MV-4-11 (cell line): ENCODE measurements at regions not wholly inside any gene's neighbourhood (a gene's known extent, or its start where the extent isn't known, plus 50 kb on each side); places are given as distances from the start of the nearest gene placed in this dataset.

Experiments
- DNase-seq: peaks from one replicate; lab custom pipeline; 2025; lab: John Stamatoyannopoulos, UW

DNA sequence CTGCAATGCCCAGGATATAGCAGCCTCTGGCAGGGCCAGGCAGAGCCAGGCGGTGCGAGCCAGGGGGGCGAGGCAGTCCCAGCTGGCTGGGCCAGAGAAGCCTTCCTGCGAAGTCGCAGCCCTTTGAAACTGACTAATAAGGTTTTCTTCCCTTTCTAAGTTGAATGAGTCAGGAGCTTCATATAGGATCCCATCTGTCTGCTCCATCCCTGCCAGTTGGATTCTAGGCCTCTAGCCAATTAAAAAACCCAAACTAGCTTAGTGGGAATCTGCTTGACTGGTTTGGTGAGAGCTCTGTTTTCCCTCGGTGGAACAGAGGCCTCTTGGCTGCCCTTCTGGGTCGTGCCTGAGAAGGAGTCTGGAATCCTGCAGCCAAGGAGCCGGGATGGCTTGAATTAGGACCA, 70.1 kb upstream of the RAPGEF1 start:
- no peak for DNase-seq

DNA sequence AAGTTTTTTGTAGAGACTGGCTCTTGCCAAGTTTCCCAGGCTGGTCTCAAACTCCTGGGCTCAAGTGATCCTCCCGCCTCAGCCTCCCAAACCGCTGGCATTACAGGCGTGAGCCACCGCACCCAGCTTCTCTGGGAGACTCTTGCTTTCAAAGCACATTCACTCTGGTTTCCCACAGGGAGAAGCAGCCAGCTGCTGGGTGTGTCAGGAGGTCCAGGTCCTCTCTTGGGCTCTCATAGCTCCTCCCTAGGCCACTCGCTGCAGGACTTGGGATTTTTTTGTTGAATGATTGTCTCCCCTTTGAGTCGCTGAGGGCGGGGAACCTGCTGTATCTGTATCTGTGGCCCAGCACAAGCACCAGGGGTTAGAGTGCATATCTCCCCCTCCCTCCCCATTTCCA, 68.4 kb upstream of the RAPGEF1 start:
- DNase-seq, result no peak

DNA sequence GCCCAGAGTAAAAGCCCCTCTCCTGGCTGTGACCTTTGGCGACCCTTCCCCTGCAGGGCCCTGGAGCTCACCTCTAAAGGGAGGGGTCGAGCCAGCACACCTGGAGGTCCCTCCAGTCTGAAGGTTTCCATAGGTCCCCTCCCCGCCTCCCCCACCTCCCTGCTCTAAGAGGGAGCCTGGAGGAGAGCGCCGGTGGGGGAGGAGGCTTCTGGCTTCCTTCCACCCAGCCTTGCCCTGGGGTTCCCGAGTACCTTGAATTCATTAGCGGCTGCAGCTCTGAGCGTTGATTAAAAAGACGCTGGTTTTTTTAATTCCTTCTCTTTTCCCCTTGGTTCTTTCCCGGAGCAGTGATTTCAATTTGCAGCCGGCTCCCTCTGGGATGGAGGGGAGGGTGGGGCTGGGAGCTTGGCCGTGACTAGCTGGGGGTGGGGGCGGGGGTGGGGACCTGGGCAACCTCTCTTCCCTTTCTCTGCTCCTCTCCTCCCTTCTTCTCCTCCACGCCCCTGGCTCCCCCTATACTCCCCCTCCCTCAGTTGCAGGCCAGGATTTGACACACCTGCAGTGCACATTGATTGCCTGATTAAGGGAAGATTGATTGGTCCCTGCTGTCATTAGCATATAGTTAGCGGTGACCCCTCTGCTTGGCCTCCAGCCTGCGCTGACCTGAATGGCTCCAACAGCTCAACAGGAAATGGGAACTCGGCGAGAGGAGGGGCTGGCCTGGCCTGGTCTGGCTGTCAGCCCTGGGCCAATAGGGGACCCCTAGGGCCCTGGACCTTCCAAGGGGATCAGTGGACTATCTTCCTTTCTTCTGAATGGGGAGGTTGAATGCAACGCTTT, 67.5 kb upstream of the RAPGEF1 start:
- DNase-seq, result no peak

DNA sequence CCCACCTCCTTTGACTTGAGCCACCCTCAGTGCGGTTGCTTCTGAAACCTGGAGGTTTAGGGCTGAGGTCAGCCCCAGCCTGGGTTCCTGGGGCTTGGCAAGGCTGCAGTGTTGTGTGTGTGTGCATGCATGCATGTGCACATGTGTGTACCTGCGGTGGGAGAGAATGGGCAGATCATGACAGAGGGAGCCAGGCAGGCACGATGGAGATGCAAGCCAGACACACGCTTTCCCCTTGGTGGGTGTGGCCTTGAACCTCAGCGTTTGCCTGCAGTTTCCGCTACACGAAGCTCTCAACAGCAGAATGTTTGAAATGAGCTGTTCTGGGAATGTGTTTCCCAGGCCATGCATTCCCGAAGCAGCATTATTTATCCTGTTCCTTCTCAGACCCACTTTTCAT, 65.9 kb upstream of the RAPGEF1 start:
- DNase-seq, result no peak

DNA sequence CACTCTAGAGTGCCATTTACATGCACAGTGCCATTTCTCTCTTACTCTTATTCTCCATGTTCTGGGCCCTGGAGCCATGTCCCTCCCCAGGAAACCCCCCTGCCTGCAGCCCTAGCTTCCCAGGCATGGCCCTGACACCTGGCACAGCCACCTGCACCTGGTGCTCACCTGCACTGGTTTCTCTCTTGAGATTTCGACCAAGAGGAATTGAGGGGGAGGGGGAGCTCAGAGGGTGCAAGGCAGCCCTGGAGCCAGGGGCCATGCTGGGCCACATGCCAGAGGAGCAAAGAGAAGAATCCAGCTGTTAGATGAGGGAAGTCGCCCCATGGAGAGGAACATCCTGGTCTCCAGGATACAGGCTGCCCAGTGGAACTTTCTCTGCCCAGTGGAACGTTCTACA, 65.0 kb upstream of the RAPGEF1 start:
- DNase-seq, result no peak

DNA sequence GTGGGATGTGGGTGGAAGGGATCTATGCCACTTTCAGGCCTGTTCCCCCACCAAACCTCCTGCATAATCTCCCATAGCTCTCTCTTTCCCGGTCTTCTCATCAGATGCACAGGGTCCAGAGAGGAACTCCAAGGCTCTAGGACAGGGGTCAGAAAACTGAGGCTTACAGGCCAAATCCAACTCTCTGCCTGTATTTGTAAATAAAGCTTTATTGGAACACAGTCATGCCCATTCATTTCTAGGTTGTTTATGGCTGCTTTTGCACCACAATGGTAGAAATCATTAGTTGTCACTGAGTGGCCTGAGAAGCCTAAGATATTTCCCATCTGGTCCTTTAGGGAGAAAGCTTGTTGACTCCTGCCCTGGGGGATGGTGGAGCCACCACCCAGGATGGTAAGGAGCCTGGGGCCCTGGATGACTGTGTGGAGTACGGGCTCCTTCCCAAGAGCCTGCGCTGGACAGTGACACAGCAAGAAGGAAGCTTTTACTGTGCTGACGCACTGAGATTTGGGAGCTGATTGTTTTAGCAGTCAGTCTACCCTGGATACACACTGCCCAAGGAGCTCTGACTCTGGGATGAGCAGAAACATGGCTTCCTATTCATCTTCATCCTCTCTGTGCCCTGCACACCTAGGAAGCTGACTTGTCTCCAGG, 64.0 kb upstream of the RAPGEF1 start:
- DNase-seq, result no peak

DNA sequence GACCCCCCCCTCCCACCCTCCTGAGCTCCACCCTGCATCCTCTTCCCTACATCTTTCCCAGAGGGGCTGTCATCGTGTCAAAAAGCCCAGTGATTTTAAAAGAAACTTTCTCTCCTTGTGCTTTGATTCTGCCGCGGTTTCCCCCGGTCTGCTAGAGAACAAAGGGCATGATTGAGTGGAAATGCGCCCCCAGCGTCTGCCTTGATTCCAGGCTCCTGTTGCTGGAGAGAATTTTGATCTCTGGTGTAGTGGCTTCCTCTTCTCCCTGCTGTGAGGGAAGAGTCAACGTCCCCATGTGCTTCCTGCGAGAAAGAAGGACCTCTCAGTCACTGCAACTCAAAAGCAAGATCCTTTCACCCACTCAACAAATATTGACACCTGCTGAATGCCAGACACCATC, 61.9 kb upstream of the RAPGEF1 start:
- DNase-seq, result no peak

DNA sequence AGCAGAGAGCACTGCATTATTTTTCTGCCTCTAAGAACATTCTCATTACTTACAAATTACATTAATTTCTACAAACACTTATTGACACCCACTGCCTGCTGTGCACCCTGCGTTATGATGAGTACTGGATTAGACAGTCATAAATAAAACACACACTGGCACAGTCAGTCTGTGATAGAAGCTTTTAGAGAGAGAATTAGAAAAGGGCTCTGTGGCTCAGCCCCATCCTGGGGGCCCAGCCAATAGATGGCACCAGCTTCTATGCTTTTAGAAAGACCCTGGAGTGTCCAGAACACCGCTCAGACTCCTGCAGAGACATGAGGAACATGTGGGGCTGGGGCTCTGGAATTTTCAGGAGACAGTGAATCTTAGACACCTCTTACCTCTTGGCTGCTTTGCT, 61.0 kb upstream of the RAPGEF1 start:
- no peak for DNase-seq

DNA sequence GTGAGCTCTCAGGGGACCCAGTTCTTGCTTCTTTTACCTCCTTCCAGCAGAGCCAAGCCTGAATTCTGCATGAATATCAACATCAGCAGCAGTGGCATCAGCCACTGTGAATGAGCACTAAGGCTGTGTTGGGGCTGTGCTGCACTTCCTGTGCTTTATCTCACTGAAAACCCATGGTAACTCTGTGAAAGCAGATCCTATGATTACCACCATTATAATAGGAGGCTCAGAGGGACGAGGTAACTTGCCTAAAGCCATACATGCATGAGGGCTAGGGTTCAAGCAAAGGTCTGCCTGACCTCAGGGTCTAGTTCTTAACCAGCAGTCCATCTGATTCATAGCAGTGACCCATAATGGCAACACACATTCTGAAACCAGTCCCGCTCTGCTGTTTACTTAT, 60.5 kb upstream of the RAPGEF1 start:
- no peak for DNase-seq

DNA sequence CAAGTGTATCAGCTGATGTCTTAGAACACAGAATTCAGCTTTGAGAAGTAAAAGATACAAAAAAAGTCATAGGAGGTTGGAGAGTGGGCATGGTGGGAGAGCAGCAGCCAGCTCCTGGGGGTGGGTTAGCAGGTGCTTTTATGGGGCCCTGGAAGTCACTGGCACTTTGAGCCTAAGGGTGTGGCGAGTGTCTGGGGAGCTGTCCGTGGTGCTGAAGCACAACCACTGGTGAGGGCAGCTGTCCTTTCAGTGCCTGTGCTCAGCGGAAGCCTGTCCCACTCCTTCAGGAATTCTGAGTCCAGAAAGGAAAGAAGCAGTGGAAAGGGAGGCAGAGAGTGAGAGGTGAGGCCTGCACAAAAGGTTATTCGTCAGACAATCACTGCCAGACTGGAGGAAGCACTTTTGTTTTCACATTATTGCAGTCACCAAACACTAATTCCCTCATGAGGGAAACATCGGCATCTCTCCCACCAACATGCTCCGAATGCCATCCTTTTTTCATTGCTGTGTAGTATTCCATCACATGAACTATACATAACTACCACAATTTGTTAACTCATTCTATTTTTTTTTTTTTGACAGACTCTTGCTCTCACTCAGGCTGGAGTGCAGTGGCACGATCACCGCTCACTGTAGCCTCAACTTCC, 59.4 kb upstream of the RAPGEF1 start:
- DNase-seq, result peak; percentile 17

DNA sequence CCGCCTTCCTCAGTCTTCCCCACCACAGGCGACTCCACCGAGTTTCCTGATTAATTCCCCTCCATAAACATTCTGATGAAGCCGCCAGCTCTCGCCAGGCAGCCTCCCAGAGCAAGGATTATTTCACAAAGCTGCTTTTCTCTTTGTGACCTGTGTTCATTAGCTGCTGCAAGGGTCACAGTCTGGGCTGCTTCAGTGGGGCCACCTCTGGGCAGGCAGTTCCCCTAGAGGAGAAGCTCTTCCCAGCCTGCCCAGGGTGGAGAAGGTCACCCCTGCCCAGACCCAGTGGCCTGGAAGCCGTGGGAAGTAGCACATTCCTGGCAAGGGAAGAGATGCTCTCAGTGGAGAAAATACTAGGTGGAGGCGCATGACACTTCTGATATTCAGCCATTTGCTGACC, 58.4 kb upstream of the RAPGEF1 start:
- DNase-seq, result no peak

DNA sequence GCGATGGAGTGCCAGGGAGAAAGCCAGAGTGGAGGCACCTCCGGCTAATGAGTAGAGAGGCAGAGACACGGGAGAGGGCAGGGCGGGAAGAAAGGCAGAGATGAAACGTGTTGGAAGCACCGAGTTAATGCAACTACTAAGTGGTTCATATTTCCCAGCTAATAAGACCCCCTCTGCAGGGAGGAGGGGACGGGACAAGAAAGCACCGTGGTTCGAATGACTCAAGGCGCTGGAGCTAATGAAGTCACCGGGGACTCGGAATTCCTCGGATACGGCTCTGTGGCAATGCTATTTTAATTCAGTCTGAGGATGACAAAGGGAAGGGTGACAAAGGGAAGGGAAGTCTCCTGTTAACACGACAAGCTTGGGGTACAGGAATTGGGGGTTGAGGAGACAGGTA, 54.5 kb upstream of the RAPGEF1 start:
- DNase-seq, result no peak

DNA sequence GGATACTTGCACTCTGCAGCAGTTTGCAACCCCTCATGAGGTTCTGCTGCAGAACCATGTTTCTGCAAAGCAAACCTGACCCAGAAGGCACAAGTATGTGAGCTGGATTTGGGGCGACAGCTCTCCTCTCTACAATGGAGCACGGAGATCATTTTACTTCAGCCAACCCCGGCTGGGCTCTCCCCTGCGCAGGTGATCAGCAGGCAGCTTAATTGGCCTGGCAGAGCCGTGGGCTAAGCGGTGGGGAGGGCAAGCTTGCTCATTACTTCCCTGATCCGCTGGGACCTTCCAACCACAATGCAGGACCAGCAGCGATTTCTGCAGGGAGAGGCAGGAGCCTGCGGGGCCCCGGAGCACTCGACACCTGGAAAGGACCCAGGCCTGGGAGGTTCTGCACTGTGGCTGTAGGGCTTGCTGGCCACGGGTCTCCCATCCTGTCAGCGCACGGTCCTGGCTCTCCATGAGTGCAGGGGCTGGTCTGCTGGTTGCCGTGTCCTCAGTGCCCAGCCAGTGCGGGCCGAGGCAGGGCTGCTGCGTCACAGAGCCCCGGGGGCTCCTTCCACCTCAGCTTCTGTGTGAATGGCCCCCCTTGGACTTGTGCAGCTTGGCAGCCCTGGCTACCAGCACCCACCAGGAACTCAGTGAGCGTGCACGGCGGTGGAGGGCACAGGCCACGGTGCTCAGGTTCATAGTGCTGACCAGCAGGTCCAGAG, 51.8 kb upstream of the RAPGEF1 start:
- DNase-seq, result no peak
